ENCODE measurements at regions not wholly inside any gene's neighbourhood (a gene's known extent, or its start where the extent isn't known, plus 50 kb on each side); places are given as distances from the start of the nearest gene placed in this dataset.

GRCh38 chr12:110971189-110971920 lies 51.0 kb upstream of the MYL2 start:
- no peak for ATAC-seq
- TF ChIP-seq ESRRG (CRISPR knock-in tag; IDR thresholded peaks at IDR 0.05) (no peak), ZNF70 (CRISPR knock-in tag; IDR thresholded peaks at IDR 0.05) (no peak), PPARA (CRISPR knock-in tag; IDR thresholded peaks at IDR 0.05; ENCODE audit: borderline replicate concordance) (no peak), CSRNP3 (CRISPR knock-in tag; IDR thresholded peaks at IDR 0.05) (no peak), TCF4 (CRISPR knock-in tag; IDR thresholded peaks at IDR 0.05; ENCODE audit: borderline replicate concordance) (no peak), CSDC2 (CRISPR knock-in tag; IDR thresholded peaks at IDR 0.05) (no peak), ZFP30 (CRISPR knock-in tag; IDR thresholded peaks at IDR 0.05) (no peak), PATZ1 (CRISPR knock-in tag; IDR thresholded peaks at IDR 0.05; ENCODE audit: borderline replicate concordance) (no peak), GLIS3 (CRISPR knock-in tag; IDR thresholded peaks at IDR 0.05) (no peak), ZFP3 (CRISPR knock-in tag; IDR thresholded peaks at IDR 0.05) (no peak), TSHZ2 (CRISPR knock-in tag; IDR thresholded peaks at IDR 0.05) (no peak), CREB5 (CRISPR knock-in tag; IDR thresholded peaks at IDR 0.05; ENCODE audit: low read depth) (no peak), ARNTL (CRISPR knock-in tag; IDR thresholded peaks at IDR 0.05; ENCODE audit: borderline replicate concordance, low read depth) (no peak)
